BLaER1 (cell line): ENCODE measurements at regions not wholly inside any gene's neighbourhood (a gene's known extent, or its start where the extent isn't known, plus 50 kb on each side); places are given as distances from the start of the nearest gene placed in this dataset.
"Not testable (repeated sequence)": the region's sequence is repeated elsewhere in the genome, so short reads cannot be mapped to it uniquely, and the experiment has no call there.

ENCODE experiments used
- H3K27ac ChIP-seq: shearing (Covaris generic); formaldehyde crosslinking; 2 replicates; pipeline ENCODE4 v1.8.1; 2022
- H3K27me3 ChIP-seq: shearing (Covaris generic); formaldehyde crosslinking; 2 replicates; pipeline ENCODE4 v1.8.1; 2022
- H3K36me3 ChIP-seq: shearing (Covaris generic); formaldehyde crosslinking; 2 replicates; pipeline ENCODE4 v1.8.1; 2022
- H3K4me1 ChIP-seq: shearing (Covaris generic); formaldehyde crosslinking; 2 replicates; pipeline ENCODE4 v1.8.1; 2022
- H3K4me2 ChIP-seq: shearing (Covaris generic); formaldehyde crosslinking; 2 replicates; pipeline ENCODE4 v1.8.1; 2022
- H3K4me3 ChIP-seq: shearing (Covaris generic); formaldehyde crosslinking; 2 replicates; pipeline ENCODE4 v1.8.1; 2022
- H3K9ac ChIP-seq: shearing (Covaris generic); formaldehyde crosslinking; 2 replicates; pipeline ENCODE4 v1.8.1; 2022
- H3K9me3 ChIP-seq: shearing (Covaris generic); formaldehyde crosslinking; 2 replicates; pipeline ENCODE4 v1.8.1; 2022
- H4K20me1 ChIP-seq: shearing (Covaris generic); formaldehyde crosslinking; 2 replicates; pipeline ENCODE4 v1.8.1; 2022
- Cebpa-rat ChIP-seq: shearing (Covaris generic); IDR thresholded peaks from 2 replicates; pipeline ENCODE4 v1.8.1; 2022

GRCh38 chr17:22514767-22515320 is 822.5 kb downstream of the KCNJ18 start:
- Histone ChIP-seq H3K27me3 (no peaks in the 10 kb centered on the region), H3K9me3 (no peaks in the 10 kb centered on the region; the same call in 1 of the 2 replicates), H3K4me2 (no peak overlapping the region), H3K36me3 (no peaks in the 10 kb centered on the region), H3K4me1 (no peaks in the 10 kb centered on the region), H3K4me3 (no peak overlapping the region), H3K9ac (no peak overlapping the region), H4K20me1 (no peaks in the 10 kb centered on the region), H3K27ac (no peak overlapping the region)
- no peak for TF ChIP-seq Cebpa-rat

GRCh38 chr17:22515599-22515998 is 823.3 kb downstream of the KCNJ18 start:
- Histone ChIP-seq H3K4me1 (no peaks in the 10 kb centered on the region), H3K4me2 (no peak overlapping the region), H3K4me3 (no peak overlapping the region), H3K9me3 (no peaks in the 10 kb centered on the region; the same call in 1 of the 2 replicates), H3K27me3 (no peaks in the 10 kb centered on the region), H3K36me3 (no peaks in the 10 kb centered on the region), H3K27ac (no peak overlapping the region), H3K9ac (no peak overlapping the region), H4K20me1 (no peaks in the 10 kb centered on the region)
- TF ChIP-seq Cebpa-rat: no peak

- Histone ChIP-seq H3K36me3 (no peaks in the 10 kb centered on the region), H3K4me1 (no peaks in the 10 kb centered on the region), H3K9me3 (no peaks in the 10 kb centered on the region; the same call in 1 of the 2 replicates), H4K20me1 (no peaks in the 10 kb centered on the region), H3K4me2 (no peak overlapping the region), H3K27ac (no peak overlapping the region), H3K9ac (no peak overlapping the region), H3K4me3 (no peak overlapping the region), H3K27me3 (no peaks in the 10 kb centered on the region)
- TF ChIP-seq Cebpa-rat: no peak
These were observed 824.7 kb downstream of the KCNJ18 start for GRCh38 chr17:22516861-22517636.

- H3K27me3 ChIP-seq: no peaks in the 10 kb centered on the region
- H3K4me1 ChIP-seq: no peaks in the 10 kb centered on the region
- H3K4me3 ChIP-seq: no peak overlapping the region
- H4K20me1 ChIP-seq: no peaks in the 10 kb centered on the region
- H3K4me2 ChIP-seq: no peak overlapping the region
- H3K27ac ChIP-seq: no peak overlapping the region
- H3K36me3 ChIP-seq: no peaks in the 10 kb centered on the region
- TF ChIP-seq Cebpa-rat: no peak
- no peaks in the 10 kb centered on the region; the same call in 1 of the 2 replicates for H3K9me3 ChIP-seq
- H3K9ac ChIP-seq: no peak overlapping the region
These were observed 825.4 kb downstream of the KCNJ18 start for GRCh38 chr17:22517716-22518115.

GRCh38 chr17:22518185-22518584 is 825.9 kb downstream of the KCNJ18 start:
- TF ChIP-seq Cebpa-rat: no peak
- Histone ChIP-seq H3K27ac (no peak overlapping the region), H3K27me3 (no peaks in the 10 kb centered on the region), H3K4me3 (no peak overlapping the region), H3K4me1 (no peaks in the 10 kb centered on the region), H3K9me3 (no peaks in the 10 kb centered on the region; the same call in 1 of the 2 replicates), H3K4me2 (no peak overlapping the region), H3K36me3 (no peaks in the 10 kb centered on the region), H3K9ac (no peak overlapping the region), H4K20me1 (no peaks in the 10 kb centered on the region)

GRCh38 chr17:22548873-22549272 is 856.5 kb downstream of the KCNJ18 start:
- H3K9me3 ChIP-seq, H3K4me1 ChIP-seq, H3K36me3 ChIP-seq, H3K4me2 ChIP-seq, H3K27me3 ChIP-seq, H4K20me1 ChIP-seq, H3K9ac ChIP-seq, H3K27ac ChIP-seq, H3K4me3 ChIP-seq: not testable (repeated sequence)

GRCh38 chr17:22551695-22552415 is 859.5 kb downstream of the KCNJ18 start:
- not testable (repeated sequence) for H3K27ac ChIP-seq, H4K20me1 ChIP-seq, H3K4me1 ChIP-seq, H3K36me3 ChIP-seq, H3K4me2 ChIP-seq, H3K4me3 ChIP-seq, H3K27me3 ChIP-seq, H3K9me3 ChIP-seq, H3K9ac ChIP-seq

GRCh38 chr17:22569459-22570143 is 877.3 kb downstream of the KCNJ18 start:
- Histone ChIP-seq H3K27ac (no peak overlapping the region), H4K20me1 (no peaks in the 10 kb centered on the region), H3K4me2 (no peak overlapping the region), H3K4me3 (no peak overlapping the region), H3K9ac (no peak overlapping the region), H3K36me3 (no peaks in the 10 kb centered on the region), H3K27me3 (no peaks in the 10 kb centered on the region), H3K9me3 (peaks cover 6% of the 10 kb centered on the region; the same call in 1 of the 2 replicates), H3K4me1 (no peaks in the 10 kb centered on the region)
- TF ChIP-seq Cebpa-rat: no peak

GRCh38 chr17:22570144-22570845 is 878.0 kb downstream of the KCNJ18 start:
- Histone ChIP-seq H3K27ac (no peak overlapping the region), H3K9me3 (peaks cover 6% of the 10 kb centered on the region; the same call in 1 of the 2 replicates), H3K4me3 (no peak overlapping the region), H3K9ac (no peak overlapping the region), H3K4me2 (no peak overlapping the region), H3K36me3 (no peaks in the 10 kb centered on the region), H3K4me1 (no peaks in the 10 kb centered on the region), H3K27me3 (no peaks in the 10 kb centered on the region), H4K20me1 (no peaks in the 10 kb centered on the region)
- TF ChIP-seq Cebpa-rat: no peak
